Stimulated activated CD4-positive, alpha-beta T cell treated with anti-CD3 and anti-CD28 coated beads, Interleukin-4, amount 100 ng/mL, for 4 hours (primary cell): ENCODE measurements at regions not wholly inside any gene's neighbourhood (a gene's known extent, or its start where the extent isn't known, plus 50 kb on each side); places are given as distances from the start of the nearest gene placed in this dataset.

ENCODE experiments used
- DNase-seq, 2 experiments: peaks; one replicate each; pipeline ENCODE4 v3.0.0-alpha.2; 2020

DNA sequence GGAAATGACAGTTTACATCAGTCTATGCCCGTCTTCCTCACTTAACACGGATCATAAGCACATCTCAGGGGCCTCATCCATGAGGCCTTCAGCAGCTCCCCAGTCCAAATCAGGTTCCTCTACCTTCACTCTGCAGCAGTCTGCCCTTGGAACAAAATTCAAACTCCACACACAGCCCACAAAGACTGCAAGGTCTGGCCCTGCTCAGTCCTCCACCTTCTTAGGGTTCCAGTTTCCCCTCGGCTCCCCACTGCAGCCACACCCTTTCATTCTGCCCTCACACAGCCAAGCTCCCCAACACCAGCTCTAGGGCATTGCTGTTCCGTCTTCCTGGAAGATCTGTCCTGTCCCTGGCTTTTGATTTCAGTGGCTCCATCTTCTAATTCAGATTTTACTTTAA lies 95.2 kb upstream of the IQSEC1 start:
- DNase-seq = no peak

- no peak for DNase-seq
Measured at GRCh38 chr3:13167829-13168228, 94.6 kb upstream of the IQSEC1 start.

- DNase-seq = no peak
Measured at GRCh38 chr3:13167064-13167743, 94.0 kb upstream of the IQSEC1 start.

- no peak for DNase-seq
Measured at GRCh38 chr3:13166243-13167063, 93.2 kb upstream of the IQSEC1 start.

DNA sequence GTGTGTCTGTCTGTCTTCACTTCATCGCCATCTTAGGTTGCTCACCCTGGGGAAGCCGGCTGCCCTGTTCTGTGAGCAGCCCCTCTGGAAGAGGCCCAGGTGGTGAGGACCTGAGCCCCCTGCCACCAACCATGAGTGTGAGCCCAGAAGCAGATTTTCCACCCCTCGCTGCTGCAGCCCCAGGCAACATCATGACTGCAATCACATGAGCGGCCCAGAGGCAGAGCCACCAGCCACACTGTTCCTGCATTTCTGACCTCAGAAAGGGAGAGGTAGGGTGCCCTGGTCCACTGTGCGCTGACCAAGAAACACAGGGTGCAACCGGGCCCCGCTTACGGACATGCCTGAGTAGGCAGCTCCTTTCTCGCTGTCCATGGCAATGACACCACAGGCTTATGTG lies 92.3 kb upstream of the IQSEC1 start:
- no peak for DNase-seq

DNA sequence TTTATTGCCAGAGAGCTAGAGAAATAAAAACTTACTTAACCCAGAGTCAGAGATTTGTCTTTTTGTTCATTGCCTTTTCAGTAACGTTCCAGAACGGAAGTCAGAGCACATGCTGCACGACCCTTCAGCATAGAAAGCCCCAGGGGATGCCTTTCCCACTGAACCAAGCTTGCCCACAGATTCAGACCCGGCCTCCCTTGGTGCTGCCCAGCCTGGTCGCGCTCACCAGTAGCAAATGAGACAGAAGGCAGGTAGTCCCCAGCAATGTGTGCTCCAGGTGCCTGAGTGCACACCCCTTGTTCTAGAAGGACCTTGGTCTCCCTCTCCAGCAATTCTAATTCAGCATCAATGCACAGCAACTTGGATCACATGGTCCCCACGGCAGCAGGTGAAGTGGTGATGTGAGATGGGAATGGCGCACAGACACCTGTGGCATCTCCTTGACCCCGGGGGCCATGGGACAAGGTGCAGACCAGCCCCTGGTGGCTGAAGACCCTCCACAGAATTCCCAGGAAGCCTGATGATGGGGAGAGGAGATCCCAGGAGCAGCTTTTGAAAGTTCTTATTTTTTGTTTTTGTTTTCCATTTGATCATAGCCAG lies 91.8 kb upstream of the IQSEC1 start:
- DNase-seq = no peak

DNA sequence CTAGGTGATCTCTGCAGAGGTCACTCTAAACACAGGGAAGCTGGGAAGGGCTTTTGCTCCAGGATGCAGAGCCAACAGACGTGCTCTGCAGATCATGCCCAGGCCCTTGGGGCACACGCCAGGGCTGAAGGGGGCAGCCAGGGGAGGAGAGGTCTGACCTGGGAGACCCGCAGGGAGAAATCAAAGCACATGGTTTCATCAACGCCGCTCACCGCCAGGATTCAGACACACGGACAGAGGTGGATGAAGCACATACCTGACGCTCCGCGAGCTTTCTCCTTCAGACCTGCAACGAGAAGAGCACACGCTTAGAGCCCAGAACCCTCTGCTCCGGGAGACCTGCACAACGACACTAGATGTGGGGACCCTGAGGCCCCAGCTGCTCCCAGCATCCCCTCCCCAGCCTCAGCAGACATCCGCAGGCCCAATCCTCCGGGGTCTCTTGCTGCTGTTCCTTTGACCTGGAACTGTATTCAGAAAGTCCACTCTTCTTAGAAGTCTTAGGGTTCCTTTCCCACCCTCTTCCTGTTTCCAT lies 90.7 kb upstream of the IQSEC1 start:
- DNase-seq = no peak

DNA sequence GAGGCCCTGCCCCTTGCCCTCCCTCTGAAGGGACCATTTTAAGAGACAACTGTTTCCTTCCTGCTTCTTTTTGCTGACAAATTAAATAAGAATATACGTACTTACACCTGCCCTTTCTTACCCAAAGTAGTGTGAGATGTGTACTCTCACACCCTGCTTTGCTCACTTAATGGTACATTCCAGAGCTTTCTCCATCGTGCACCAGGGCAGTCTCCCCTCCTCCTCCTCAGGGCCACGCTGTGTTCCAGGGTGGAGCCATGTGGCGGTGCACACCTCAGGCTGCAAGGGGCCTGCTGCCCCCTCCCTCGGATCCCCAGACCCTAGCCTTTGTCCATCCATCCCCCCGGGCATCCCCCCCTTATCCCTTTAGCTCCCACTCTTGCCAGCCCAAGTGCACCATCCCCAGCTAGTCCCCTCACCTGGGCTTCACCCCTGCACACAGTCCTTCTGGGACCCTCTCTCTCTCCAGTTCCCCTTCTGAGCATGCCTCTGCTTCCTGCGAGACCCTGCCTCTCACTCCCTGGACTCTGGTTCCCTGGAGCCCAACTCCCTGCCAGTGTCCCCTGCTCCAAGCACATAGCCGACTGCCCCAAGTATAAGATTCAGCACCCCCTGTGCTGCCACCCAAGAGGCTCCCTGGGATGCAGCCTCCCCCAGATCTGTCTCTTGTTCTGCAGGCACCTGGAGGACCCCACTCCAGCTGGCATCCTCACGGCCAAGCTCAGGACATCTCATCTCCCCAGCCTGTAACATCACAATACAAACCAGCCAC lies 89.5 kb upstream of the IQSEC1 start:
- DNase-seq = no peak

DNA sequence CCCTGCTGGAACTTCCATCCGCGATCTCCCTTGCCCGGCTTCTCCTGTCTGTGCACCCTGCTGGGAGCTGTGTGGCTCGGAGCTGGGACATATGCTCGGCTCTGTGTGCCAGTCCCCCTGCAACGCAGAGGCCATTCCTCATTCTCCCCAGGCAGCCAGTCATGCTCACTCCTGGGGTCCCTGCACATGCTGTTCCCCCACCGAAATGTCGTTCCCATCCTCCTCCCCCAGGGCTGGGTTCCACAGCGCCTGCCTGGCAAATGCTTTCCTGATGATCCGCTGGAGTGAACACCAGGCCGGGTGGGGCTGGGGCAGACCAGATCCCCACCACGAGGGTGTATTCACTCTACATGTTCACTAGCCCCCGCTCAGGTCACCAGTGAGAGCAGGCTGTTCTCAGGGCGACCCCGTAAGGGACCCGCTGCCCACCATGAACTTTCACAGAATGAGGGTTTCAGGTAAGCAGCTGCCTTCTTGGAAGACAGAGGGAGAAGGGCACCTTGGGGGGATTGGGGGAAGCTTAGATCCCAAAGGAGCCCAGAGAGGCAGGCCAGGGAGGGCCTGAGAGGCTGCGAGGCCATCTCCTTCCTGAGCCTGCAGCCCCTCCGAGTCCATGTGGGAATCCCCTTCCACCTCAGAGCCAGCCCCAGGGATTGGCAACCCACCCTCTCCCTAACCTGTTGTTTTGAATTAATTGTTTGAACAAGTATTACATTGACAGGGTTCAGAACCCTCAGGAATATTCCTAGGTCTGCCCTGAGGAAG lies 88.7 kb upstream of the IQSEC1 start:
- no peak for DNase-seq

DNA sequence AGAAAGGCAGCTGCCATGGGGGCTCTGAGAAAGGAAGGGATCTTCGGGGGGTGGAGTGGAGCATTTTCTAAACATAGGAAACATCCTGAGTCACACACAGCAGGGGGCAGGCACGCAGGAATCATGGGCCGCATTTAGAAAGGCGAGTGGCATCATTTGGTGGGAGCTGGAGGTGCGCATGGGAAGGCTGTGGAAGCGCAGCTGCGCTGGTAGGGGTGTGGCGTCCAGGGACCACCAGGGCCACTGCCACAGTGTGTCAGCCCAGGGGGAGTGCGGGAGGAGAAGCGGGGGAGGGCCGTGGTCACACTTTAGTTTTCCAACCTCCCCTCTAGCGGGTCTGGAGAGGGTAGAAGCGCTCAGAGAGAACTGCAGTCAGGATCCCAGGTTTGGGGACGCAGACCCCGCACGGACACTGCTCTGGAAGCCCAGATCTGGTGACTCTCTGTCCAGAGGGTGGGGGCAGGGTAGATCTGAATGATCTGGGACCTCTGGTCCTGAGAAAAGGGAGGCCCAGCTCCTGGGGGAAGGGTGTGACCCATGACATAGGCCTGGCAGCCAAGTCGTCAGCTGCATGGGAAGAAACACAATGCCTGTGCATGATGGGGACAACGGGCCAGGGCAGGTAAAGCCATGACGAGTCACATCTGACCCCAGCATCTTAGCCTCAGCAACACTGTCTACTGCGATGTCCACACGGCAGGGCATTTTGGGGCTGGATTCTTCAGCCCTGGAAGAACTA lies 88.0 kb upstream of the IQSEC1 start:
- DNase-seq = no peak

DNA sequence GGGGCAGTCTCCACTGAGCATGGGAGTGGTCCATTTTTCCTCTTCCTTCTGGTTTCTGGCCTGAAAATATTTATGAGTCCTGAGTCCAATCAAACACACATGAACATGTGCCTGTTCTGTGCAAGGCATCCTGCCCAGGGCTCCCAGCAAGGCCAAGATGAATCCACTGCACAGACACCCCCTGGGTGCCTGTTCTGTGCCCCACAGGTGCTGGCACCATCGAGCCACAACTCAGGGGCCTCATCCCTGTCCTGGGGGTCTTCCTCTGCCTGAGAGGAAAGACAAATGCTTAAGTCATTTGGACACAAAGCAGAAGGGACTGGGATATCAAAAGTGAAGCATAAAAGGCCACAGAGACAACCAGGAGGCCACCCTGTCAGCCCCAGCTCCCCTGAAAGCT lies 87.4 kb upstream of the IQSEC1 start:
- DNase-seq = no peak

GRCh38 chr3:13159890-13160289 lies 86.7 kb upstream of the IQSEC1 start:
- DNase-seq = no peak

GRCh38 chr3:13158871-13159270 lies 85.6 kb upstream of the IQSEC1 start:
- no peak for DNase-seq

- DNase-seq = no peak
Measured at GRCh38 chr3:13158408-13158807, 85.2 kb upstream of the IQSEC1 start.

DNA sequence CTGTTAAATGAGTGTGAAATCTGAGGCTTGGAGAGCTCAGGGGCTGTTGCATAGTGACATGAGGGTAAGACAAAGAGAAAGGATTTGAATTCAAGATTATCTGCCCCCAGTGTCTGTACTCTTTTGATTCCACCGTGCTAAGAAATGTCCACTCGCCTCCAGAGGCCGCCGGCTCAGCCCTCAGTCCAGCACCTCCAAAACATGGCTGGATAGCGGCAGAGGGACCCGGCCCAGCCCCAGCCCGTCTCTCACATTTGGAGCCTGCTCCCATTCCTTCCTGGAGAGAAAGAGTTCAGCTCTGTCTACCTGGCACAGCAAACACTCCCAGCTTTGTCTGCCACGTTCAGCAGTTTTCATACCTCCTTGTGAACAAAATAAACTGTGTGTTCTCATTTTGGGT lies 84.8 kb upstream of the IQSEC1 start:
- DNase-seq = no peak

- no peak for DNase-seq
Measured at GRCh38 chr3:13152826-13153710, 79.8 kb upstream of the IQSEC1 start.

DNA sequence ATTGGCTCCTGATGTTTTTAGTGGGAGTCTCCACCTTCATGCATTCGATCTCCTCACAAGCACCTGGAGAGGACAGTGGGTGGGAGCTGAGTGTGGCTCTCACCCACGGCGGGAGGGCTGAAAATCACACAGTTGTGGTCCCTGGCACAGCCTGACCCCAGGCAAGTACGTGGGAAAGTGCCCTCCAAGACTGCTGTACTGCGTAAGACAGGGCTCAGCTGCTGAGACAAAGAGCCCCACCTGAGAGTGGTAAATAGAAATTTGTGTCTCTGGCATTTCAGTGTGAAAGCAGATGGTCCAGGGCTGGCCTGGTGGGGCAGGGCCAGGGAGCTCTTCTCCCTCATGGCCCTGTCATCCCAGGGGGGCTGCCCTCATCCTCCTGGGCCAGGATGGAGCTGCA lies 77.4 kb upstream of the IQSEC1 start:
- no peak for DNase-seq

DNA sequence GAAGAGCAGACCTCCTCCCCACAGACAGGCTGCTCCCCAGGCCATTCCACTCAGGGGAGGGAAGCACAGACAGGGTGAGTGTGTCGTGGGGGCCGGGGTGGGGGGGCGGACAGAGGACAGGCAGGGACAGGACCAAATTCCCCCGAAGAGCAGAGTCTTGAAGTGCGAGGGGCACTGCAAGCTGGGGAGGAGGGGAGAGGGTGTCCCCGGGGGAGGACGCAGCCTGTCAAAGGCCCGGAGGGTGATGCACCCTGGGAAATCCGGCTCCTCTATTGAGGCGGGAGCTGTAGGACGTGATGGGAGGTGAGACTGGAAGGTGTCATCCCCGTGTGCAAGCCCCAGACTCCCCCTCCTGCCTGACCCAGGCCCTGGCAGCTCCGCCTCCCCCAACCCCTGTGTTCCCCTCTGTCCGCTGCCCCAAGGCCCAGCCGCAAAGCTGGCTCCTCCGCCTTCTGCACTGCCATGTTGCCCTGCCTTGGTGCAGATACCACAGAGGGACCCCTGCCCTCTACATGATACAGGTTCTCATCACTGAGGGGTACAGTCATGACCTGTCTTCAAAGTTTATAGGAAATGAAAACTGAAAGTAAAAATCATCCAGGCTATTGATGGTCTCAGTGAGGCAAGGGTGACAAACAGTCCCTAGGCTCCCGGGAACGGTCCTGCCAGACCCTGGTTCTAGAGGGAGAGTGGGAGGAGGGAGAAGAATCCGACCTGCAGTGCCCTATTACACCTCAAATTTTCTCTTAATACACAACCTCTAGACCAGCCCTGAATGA lies 76.3 kb upstream of the IQSEC1 start:
- DNase-seq = no peak

GRCh38 chr3:13148561-13149329 lies 75.5 kb upstream of the IQSEC1 start:
- DNase-seq = no peak
